Keratinocyte (primary cell): ENCODE measurements at regions not wholly inside any gene's neighbourhood (a gene's known extent, or its start where the extent isn't known, plus 50 kb on each side); places are given as distances from the start of the nearest gene placed in this dataset.

Source experiments
- DNase-seq: peaks from one replicate; pipeline ENCODE4 v3.0.0-alpha.2; 2011; ENCODE audit warnings: low read depth, missing footprints, low spot score
- FAIRE-seq: peaks from 2 replicates; lab custom pipeline; 2011; peaks lifted over from hg19 to GRCh38; lab: Jason Lieb, UNC
- H2AFZ ChIP-seq: 2 replicates; pipeline ENCODE4 v1.6.0; 2012; ENCODE audit warnings: low read length, control low read depth, inconsistent platforms; ENCODE audit not compliant: control insufficient read depth
- H3K27ac ChIP-seq: 2 replicates; pipeline ENCODE4 v1.5.1; 2011; ENCODE audit warnings: low read length; ENCODE audit not compliant: control insufficient read depth, insufficient read depth
- H3K27me3 ChIP-seq: 3 replicates; pipeline ENCODE4 v1.6.0; 2011; ENCODE audit warnings: low read length; ENCODE audit not compliant: control insufficient read depth, insufficient read depth; ENCODE audit errors: extremely low read depth
- H3K36me3 ChIP-seq, 2 experiments: 2 replicates in 1 of 2; 3 replicates in 1 of 2; pipeline ENCODE4 v1.5.1; 2011; ENCODE audit warnings: low read length in 2 of 2, mild to moderate bottlenecking in 1 of 2; ENCODE audit not compliant: control insufficient read depth in 2 of 2, insufficient read depth in 2 of 2; ENCODE audit errors: extremely low read depth in 1 of 2
- H3K4me1 ChIP-seq: 3 replicates; pipeline ENCODE4 v1.5.1; 2011; ENCODE audit warnings: low read length; ENCODE audit not compliant: control insufficient read depth, insufficient read depth; ENCODE audit errors: extremely low read depth
- H3K4me2 ChIP-seq: 3 replicates; pipeline ENCODE4 v1.6.0; 2011; ENCODE audit warnings: low read depth, low read length; ENCODE audit not compliant: control insufficient read depth, insufficient read depth; ENCODE audit errors: extremely low read depth
- H3K4me3 ChIP-seq, 3 experiments: fragments of 200-600 bp in 1 of 3; sonication (generic) in 1 of 3; 2 replicates in 2 of 3; 3 replicates in 1 of 3; pipeline ENCODE4 v1.5.1; 2011 to 2016; ENCODE audit warnings: low read length in 3 of 3, mild to moderate bottlenecking in 3 of 3, control low read depth in 2 of 3, inconsistent platforms in 1 of 3, low read depth in 1 of 3, mixed read lengths in 1 of 3, mixed run types in 1 of 3, moderate library complexity in 1 of 3; ENCODE audit not compliant: control insufficient read depth in 2 of 3, insufficient read depth in 2 of 3; ENCODE audit errors: extremely low read depth in 1 of 3
- H3K79me2 ChIP-seq: 2 replicates; pipeline ENCODE4 v1.6.0; 2012; ENCODE audit warnings: low read length; ENCODE audit not compliant: control insufficient read depth, insufficient read depth
- H3K9ac ChIP-seq: 3 replicates; pipeline ENCODE4 v1.6.0; 2011; ENCODE audit warnings: low read length; ENCODE audit not compliant: control insufficient read depth, insufficient read depth; ENCODE audit errors: extremely low read depth
- H3K9me1 ChIP-seq: 3 replicates; pipeline ENCODE4 v1.6.0; 2011; ENCODE audit warnings: low read length; ENCODE audit not compliant: control insufficient read depth, insufficient read depth; ENCODE audit errors: extremely low read depth
- H3K9me3 ChIP-seq: 2 replicates; pipeline ENCODE4 v1.5.1; 2012; ENCODE audit warnings: low read depth, low read length; ENCODE audit not compliant: control insufficient read depth
- H4K20me1 ChIP-seq: 3 replicates; pipeline ENCODE4 v1.6.0; 2011; ENCODE audit warnings: low read length; ENCODE audit not compliant: control insufficient read depth, insufficient read depth; ENCODE audit errors: extremely low read depth
- EZH2 ChIP-seq: IDR thresholded peaks from one replicate; pipeline ENCODE4 v1.6.1; 2012; ENCODE audit warnings: inconsistent platforms, mild to moderate bottlenecking, low read length, moderate library complexity
- dilution Hi-C: fragments of 300-500 bp; cut with MboI; formaldehyde crosslinking; loops from one replicate; pipeline ENCODE4 v1.7.0; 2020; ENCODE audit warnings: low sequenced_read_pairs; ENCODE audit not compliant: extremely low pct_ligation_motif_present
- TF ChIP-seq, protein P1 (sequence below), 3 experiments: IDR thresholded peaks in 1 of 3; conservative IDR thresholded peaks in 1 of 3; optimal IDR thresholded peaks in 1 of 3; 2 replicates in 2 of 3; 3 replicates in 1 of 3; pipeline versions ENCODE3 to v1.5.1; 2011; ENCODE audit warnings: low read length in 3 of 3, mild to moderate bottlenecking in 3 of 3, moderate library complexity in 2 of 3, control low read depth in 1 of 3, inconsistent platforms in 1 of 3; ENCODE audit not compliant: insufficient read depth in 2 of 3; ENCODE audit errors: extremely low read depth in 1 of 3

DNA sequence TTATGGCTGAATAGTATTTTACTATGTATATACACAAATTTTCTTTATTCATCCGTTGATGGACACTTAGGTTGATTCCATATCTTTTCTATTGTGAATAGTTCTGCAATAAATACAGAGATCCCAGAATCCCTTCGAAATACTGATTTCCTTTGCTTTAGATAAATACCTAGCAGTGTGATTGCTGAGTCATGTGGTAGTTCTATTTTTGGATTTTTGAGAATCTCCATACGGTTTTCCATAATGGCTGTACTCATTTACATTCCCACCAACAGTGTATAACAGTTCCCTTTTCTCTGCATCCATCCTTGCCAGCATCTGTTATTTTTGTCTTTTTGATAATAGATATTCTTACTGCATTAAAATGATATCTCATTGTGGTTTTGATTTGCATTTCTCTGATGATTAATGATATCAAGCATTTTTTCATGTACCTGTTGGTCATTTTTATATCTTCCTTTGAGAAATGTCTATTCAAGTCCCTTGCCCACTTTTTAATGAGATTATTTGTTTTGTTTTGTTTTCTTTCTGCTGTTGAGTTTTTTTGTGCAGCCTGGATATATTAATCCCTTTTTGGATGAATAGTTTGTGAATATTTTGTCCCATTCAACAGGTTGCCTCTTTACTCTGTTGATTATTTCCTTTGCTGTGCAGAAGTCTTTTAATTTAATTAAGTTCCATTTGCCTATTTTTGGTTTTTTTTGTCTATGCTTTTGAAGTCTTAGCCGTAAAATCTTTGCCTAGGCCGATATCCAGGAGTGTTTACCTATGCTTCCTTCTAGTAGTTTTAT is 466.7 kb upstream of the TENM3 start:
- H3K4me1 ChIP-seq = no peaks in the 10 kb centered on the region
- H3K9ac ChIP-seq = no peak overlapping the region
- no peak for FAIRE-seq
- no peaks in the 10 kb centered on the region for H3K9me1 ChIP-seq
- no peak for DNase-seq
- H2AFZ ChIP-seq = no peak overlapping the region
- dilution Hi-C loops = no loop called here
- H3K4me2 ChIP-seq = no peak overlapping the region
- H3K79me2 ChIP-seq = no peaks in the 10 kb centered on the region
- no peak overlapping the region for H3K27ac ChIP-seq
- no peaks in the 10 kb centered on the region for H4K20me1 ChIP-seq
- no peak for TF ChIP-seq EZH2
- TF ChIP-seq, protein P1, sequence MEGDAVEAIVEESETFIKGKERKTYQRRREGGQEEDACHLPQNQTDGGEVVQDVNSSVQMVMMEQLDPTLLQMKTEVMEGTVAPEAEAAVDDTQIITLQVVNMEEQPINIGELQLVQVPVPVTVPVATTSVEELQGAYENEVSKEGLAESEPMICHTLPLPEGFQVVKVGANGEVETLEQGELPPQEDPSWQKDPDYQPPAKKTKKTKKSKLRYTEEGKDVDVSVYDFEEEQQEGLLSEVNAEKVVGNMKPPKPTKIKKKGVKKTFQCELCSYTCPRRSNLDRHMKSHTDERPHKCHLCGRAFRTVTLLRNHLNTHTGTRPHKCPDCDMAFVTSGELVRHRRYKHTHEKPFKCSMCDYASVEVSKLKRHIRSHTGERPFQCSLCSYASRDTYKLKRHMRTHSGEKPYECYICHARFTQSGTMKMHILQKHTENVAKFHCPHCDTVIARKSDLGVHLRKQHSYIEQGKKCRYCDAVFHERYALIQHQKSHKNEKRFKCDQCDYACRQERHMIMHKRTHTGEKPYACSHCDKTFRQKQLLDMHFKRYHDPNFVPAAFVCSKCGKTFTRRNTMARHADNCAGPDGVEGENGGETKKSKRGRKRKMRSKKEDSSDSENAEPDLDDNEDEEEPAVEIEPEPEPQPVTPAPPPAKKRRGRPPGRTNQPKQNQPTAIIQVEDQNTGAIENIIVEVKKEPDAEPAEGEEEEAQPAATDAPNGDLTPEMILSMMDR (optimal IDR thresholded peaks at IDR 0.05 in 1 of 3, IDR thresholded peaks at IDR 0.05 in 1 of 3, conservative IDR thresholded peaks at IDR 0.05 in 1 of 3; ENCODE audit: extremely low read depth in 1 of 3, insufficient read depth in 2 of 3, low read length in 3 of 3) = no peak
- no peak overlapping the region for H3K4me3 ChIP-seq
- no peaks in the 10 kb centered on the region for H3K36me3 ChIP-seq
- no peaks in the 10 kb centered on the region for H3K9me3 ChIP-seq
- H3K27me3 ChIP-seq = no peaks in the 10 kb centered on the region

DNA sequence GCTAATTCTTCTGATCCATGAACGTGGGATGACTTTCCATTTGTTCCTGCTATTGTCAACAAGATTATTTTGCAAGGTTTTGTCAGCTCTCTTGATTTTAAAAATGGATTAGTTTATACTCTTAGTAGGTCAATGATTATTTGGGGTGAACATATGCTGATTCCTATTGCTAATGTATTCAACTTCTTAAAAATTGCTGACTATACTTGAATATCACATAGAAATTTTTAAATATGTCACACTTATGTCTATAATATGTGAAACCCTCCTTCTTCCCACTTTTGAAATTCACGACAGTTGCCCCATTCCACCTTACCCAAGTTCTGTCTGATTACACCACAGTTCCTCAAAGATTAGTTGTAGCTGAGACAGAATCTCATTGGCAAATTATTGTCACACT is 465.7 kb upstream of the TENM3 start:
- H3K27me3 ChIP-seq = no peaks in the 10 kb centered on the region
- H4K20me1 ChIP-seq = no peaks in the 10 kb centered on the region
- H3K9me1 ChIP-seq = no peaks in the 10 kb centered on the region
- H3K4me2 ChIP-seq = no peak overlapping the region
- H3K4me1 ChIP-seq = no peaks in the 10 kb centered on the region
- H3K27ac ChIP-seq = no peak overlapping the region
- no peak overlapping the region for H2AFZ ChIP-seq
- no peak overlapping the region for H3K4me3 ChIP-seq
- FAIRE-seq (no peak), DNase-seq (no peak)
- no peak overlapping the region for H3K9ac ChIP-seq
- dilution Hi-C loops = no loop called here
- no peaks in the 10 kb centered on the region for H3K36me3 ChIP-seq
- H3K79me2 ChIP-seq = no peaks in the 10 kb centered on the region
- TF ChIP-seq EZH2 = no peak
- TF ChIP-seq, protein P1 (optimal IDR thresholded peaks at IDR 0.05 in 1 of 3, IDR thresholded peaks at IDR 0.05 in 1 of 3, conservative IDR thresholded peaks at IDR 0.05 in 1 of 3; ENCODE audit: extremely low read depth in 1 of 3, insufficient read depth in 2 of 3, low read length in 3 of 3) = no peak
- H3K9me3 ChIP-seq = no peaks in the 10 kb centered on the region
